NCI-H1048 (cell line): ENCODE measurements at regions not wholly inside any gene's neighbourhood (a gene's known extent, or its start where the extent isn't known, plus 50 kb on each side); places are given as distances from the start of the nearest gene placed in this dataset.
"Not testable (repeated sequence)": the region's sequence is repeated elsewhere in the genome, so short reads cannot be mapped to it uniquely, and the experiment has no call there.

Source experiments
- DNase-seq: peaks from one replicate; lab custom pipeline; 2025; lab: John Stamatoyannopoulos, UW

GRCh38 chr6:104506429-104506828 lies 353.3 kb downstream of the HACE1 start:
- DNase-seq, result no peak

- no peak for DNase-seq
Observed at GRCh38 chr6:104505838-104506237, 353.9 kb downstream of the HACE1 start.

GRCh38 chr6:104500265-104500664 lies 359.5 kb downstream of the HACE1 start:
- no peak for DNase-seq

DNA sequence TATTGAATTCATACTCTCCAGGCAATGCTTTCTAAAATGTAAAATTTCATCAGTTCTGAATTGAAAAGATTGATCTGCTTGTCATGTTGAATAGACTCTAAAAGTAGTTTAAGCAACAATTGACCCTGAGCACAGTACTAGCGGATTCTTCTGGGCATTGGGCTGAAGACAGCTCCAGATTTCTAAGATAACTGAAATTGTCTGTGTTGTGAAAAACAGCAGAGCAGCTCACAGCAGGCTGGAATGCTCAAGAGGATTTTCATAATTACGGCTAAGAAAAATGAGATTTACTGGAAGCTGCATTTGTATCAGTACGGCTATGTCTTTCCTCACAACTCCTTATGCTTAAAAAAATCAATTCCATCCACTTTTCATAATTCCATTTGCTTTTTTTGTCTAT lies 373.7 kb downstream of the HACE1 start:
- DNase-seq, result no peak

DNA sequence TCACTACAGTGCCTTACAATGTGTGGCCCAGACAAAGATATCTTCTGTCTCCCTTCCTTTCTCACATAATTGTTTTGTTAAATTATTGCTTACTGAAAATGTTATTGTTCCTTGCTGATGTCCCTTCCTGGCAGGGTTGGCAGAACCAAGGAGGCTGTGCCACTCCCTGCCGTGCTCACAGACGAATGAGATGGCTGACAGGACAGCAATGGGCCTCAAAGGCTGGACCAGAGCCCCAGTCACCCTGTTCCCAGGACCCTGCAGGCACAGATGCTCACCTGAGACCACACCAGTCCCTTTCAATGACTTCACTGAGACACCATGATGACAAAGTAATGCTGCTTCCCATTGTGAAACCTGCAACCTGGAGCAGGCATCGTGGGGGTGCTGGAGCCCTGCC lies 375.1 kb downstream of the HACE1 start:
- DNase-seq, result no peak

- DNase-seq, result no peak
Observed at GRCh38 chr6:104484191-104484590, 375.5 kb downstream of the HACE1 start.

- no peak for DNase-seq
Observed at GRCh38 chr6:104483225-104483834, 376.4 kb downstream of the HACE1 start.

DNA sequence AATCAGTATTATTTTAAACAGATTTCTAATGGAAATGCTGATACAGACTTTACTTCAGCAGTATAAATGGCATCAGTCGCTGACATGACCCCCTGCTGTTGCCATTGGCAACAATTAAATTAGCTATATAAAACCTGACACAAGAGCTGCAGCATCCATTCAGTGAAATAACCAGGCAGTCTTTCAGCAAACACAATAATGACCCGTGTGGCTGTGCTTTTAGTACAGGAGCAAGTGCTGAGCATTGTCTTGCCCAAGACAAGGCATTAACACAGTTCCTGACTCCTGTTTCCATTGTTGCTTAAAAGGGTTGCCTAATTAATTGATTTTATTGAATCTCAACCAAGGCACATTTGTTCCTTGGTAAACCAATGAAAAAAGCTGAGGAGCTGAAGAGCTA lies 382.1 kb downstream of the HACE1 start:
- no peak for DNase-seq

DNA sequence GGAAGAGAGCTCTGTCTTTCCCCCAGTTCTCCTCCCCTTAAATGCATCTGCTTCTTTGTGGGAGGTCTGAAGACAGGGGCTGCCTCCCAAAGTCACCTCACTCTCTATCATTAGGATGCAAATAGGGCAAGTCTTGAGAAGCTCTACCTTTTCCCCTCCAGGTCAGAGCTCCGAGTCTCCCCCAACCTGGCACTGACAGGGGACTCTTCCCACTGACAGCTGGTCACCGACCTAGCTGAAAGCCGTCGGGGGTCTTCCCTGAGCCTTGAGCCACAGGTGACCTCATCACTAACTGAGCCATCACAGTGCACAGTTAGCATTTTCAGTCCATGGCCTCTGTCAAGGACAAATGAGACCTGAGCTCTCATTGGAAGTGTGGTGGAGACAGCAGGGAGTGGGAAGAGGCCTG lies 386.7 kb downstream of the HACE1 start:
- DNase-seq, result no peak

DNA sequence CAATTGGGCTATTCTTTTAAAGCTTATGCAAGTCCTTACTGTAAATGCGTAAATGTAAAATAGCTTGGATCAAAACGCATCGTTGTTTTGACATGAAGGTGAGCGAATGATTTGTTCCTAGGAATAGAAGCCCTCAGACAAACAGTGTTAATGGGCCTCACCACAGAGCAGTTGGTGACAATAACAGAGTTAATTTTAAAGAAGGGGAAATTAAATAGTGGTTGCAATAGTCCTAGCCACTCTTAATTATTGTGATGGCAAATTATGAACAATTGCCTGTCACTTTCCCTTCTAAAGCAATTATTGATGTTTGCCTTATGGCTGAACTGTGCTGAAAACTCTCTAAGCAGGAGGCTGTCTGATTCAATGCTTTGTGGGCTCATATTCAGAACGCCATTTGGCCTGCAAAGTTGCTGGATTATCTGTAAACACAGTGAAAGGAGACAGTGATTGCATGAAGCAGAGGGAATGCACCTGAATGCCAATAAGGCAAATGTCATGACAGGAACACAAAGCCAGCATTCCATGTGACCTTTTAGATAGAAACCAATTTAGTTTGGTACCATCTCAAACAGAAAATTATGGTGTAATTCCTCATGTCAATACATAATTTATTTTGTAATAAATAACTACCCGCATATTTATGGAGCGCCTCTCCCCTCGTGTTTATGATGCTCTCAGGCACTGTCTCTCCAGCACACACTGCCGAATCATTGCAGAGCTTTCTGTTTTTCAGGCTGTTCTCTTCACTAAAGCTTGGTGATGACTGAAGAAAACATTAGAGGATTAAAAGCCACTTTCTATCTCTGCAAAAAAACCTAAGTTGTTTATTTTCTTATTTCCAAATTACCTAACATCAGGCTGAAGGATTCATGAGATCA lies 387.5 kb downstream of the HACE1 start:
- DNase-seq, result no peak

- DNase-seq, result peak; percentile 69
Observed at GRCh38 chr6:104466306-104466705, 393.4 kb downstream of the HACE1 start.

GRCh38 chr6:104462811-104463599 lies 396.7 kb downstream of the HACE1 start:
- no peak for DNase-seq

- no peak for DNase-seq
Observed at GRCh38 chr6:104460738-104461483, 398.8 kb downstream of the HACE1 start.

- no peak for DNase-seq
Observed at GRCh38 chr6:104459543-104459942, 400.2 kb downstream of the HACE1 start.

DNA sequence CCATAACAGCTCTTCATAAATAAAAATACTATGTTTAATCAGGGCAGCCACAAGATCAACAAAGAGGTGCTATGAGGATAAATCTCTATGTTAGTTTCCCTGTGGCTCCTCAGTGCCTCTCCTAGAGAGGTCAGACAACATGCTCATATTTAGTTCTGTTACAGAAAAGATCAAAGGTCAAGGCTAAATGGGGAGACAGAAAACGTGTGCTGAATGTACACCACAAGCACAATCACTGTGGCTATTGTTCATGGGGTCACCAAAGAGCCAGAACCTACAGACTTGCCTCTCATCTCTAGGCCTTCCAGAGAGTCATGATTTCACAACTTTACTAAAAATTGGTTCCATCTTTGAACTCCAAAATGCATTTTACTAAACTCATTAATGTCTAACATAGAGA lies 409.8 kb downstream of the HACE1 start:
- DNase-seq, result no peak

GRCh38 chr6:104446101-104447080 lies 413.3 kb downstream of the HACE1 start:
- DNase-seq, result not testable (repeated sequence)

GRCh38 chr6:104434519-104434918 lies 425.2 kb downstream of the HACE1 start:
- no peak for DNase-seq

DNA sequence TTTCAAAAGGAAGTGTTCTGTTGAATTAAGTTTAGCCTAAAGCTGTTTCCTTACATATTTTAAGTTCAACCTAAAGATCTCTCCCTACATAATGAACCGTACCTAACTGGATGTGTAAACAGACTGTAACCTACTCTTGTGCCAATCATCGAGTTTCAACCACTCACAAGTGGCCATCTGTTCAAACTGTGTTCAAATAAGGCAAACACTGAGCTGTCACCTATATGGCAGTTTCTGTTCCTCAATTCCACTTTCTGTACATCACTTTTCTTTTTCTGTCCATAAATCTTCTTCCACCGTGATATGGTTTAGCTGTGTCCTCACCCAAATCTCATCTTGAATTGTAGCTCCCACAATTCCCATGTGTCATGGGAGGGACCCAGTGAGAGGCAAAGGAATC lies 428.6 kb downstream of the HACE1 start:
- no peak for DNase-seq

DNA sequence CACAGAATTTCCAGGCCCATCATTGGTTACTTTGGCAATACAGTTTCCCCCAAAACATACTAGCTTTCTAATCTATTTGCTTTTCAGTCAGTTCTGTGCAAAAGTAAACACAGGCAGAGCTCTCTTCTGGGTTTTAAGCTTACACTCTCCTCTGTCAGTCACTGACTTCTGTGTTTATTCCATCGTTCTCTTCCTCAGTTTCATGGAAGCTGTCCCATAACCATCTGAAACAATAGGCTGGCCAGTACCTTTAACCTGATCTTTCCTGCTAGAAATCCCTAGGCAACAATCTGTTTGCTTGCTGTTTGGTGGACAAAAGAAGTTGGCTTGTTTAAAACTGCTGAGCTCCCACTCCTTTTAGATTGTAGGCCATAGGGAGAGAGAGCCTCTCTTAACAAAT lies 431.5 kb downstream of the HACE1 start:
- DNase-seq, result no peak

DNA sequence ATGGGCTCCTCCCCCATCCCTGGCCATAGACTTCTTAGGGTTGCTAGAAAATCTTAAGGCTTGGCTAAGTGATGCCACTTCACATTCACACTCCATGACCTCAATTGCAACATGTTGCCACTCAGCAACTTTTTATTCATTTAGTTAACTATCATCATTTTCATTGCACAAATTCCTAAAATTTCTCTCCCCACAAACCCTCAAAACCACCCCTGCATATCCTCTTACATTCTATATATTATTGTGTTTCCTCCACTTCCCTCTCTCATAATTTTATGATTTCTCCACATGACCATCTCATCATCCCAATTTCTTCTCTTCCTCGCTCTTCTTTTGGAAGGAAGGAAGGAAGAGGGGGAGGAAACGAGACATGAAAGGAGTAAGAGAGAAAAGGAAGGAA lies 436.0 kb downstream of the HACE1 start:
- DNase-seq, result no peak

GRCh38 chr6:104421650-104422049 lies 438.1 kb downstream of the HACE1 start:
- no peak for DNase-seq
